Neural cell (in vitro differentiated cells): ENCODE measurements at regions not wholly inside any gene's neighbourhood (a gene's known extent, or its start where the extent isn't known, plus 50 kb on each side); places are given as distances from the start of the nearest gene placed in this dataset.

Experiments
- H2AFZ ChIP-seq: fragments of 200-600, 300-800 bp; sonication (generic), shearing (Covaris generic); 2 replicates; pipeline ENCODE4 v1.6.0; 2014; ENCODE audit warnings: low read depth, mild to moderate bottlenecking, antibody characterized with exemption, low read length, moderate library complexity
- H3F3A ChIP-seq: fragments of 200-600 bp; shearing (Covaris generic); 2 replicates; pipeline ENCODE4 v1.6.1; 2016; ENCODE audit warnings: mild to moderate bottlenecking, moderate library complexity, mixed read lengths, antibody characterized with exemption, low read length; ENCODE audit not compliant: insufficient read depth, poor library complexity, severe bottlenecking
- H3K27ac ChIP-seq: fragments of 200-600, 300-800 bp; sonication (generic), shearing (Covaris generic); 2 replicates; pipeline ENCODE4 v1.5.1; 2014; ENCODE audit warnings: mild to moderate bottlenecking, low read length, moderate library complexity
- H3K27me3 ChIP-seq: fragments of 300-800, 200-600 bp; sonication (generic), shearing (Covaris generic); 2 replicates; pipeline ENCODE4 v1.6.0; 2014; ENCODE audit warnings: mild to moderate bottlenecking, low read depth, low read length, moderate library complexity; ENCODE audit not compliant: insufficient read depth
- H3K36me3 ChIP-seq: fragments of 300-800, 200-600 bp; sonication (generic), shearing (Covaris generic); 2 replicates; pipeline ENCODE4 v1.5.1; 2014; ENCODE audit warnings: mild to moderate bottlenecking, antibody characterized with exemption, low read length, moderate library complexity; ENCODE audit not compliant: insufficient read depth
- H3K4me2 ChIP-seq: fragments of 300-800, 200-600 bp; sonication (generic), shearing (Covaris generic); 2 replicates; pipeline ENCODE4 v1.6.0; 2014; ENCODE audit warnings: mild to moderate bottlenecking, low read length
- H3K4me3 ChIP-seq: fragments of 300-800, 200-600 bp; sonication (generic), shearing (Covaris generic); 2 replicates; pipeline ENCODE4 v1.5.1; 2014; ENCODE audit warnings: mild to moderate bottlenecking, low read length, moderate library complexity
- H3K79me2 ChIP-seq: fragments of 200-600 bp; shearing (Covaris generic); replicated peaks from 2 replicates; pipeline ENCODE4 v1.6.0; 2014; ENCODE audit warnings: mild to moderate bottlenecking, low read length, moderate library complexity; ENCODE audit not compliant: insufficient read depth
- H3K9ac ChIP-seq: fragments of 300-800, 200-600 bp; sonication (generic), shearing (Covaris generic); 2 replicates; pipeline ENCODE4 v1.6.1; 2016; ENCODE audit warnings: mild to moderate bottlenecking, low read length, mixed read lengths
- H3K9me2 ChIP-seq: fragments of 200-600 bp; shearing (Covaris generic); 2 replicates; pipeline ENCODE4 v1.6.1; 2016; ENCODE audit warnings: mild to moderate bottlenecking, low read length, mixed read lengths; ENCODE audit not compliant: insufficient read depth
- H3K9me3 ChIP-seq: fragments of 200-600, 300-800 bp; sonication (generic), shearing (Covaris generic); 2 replicates; pipeline ENCODE4 v1.6.1; 2016; ENCODE audit warnings: mild to moderate bottlenecking, mixed run types, low read length, moderate library complexity, mixed read lengths
- H4K20me1 ChIP-seq: fragments of 200-600 bp; shearing (Covaris generic); 2 replicates; pipeline ENCODE4 v1.6.1; 2016; ENCODE audit warnings: mild to moderate bottlenecking, mixed run types; ENCODE audit not compliant: insufficient read depth
- EP300 ChIP-seq: fragments of 450-650 bp; conservative IDR thresholded peaks from 2 replicates; pipeline ENCODE4 v1.6.1; 2014; ENCODE audit warnings: antibody characterized with exemption, mild to moderate bottlenecking, moderate library complexity; ENCODE audit not compliant: poor library complexity, severe bottlenecking
- EZH2 ChIP-seq: fragments of 200-600, 300-800 bp; shearing (Covaris generic), sonication (generic); IDR thresholded peaks from 2 replicates; pipeline ENCODE4 v1.6.1; 2014; ENCODE audit warnings: antibody characterized with exemption, low read length, borderline replicate concordance, mild to moderate bottlenecking; ENCODE audit not compliant: insufficient read depth, poor library complexity, severe bottlenecking
- MXI1 ChIP-seq: fragments of 450-650 bp; conservative IDR thresholded peaks from 2 replicates; pipeline ENCODE4 v1.6.1; 2014; ENCODE audit warnings: antibody characterized with exemption, mild to moderate bottlenecking; ENCODE audit not compliant: poor library complexity, severe bottlenecking
- POLR2AphosphoS5 ChIP-seq: IDR thresholded peaks from 2 replicates; pipeline ENCODE4 v1.6.1; 2012
- RAD21 ChIP-seq: fragments of 450-650 bp; conservative IDR thresholded peaks from 2 replicates; pipeline ENCODE4 v1.6.1; 2014; ENCODE audit warnings: antibody characterized with exemption, mild to moderate bottlenecking, moderate library complexity
- SMC3 ChIP-seq: fragments of 450-650 bp; conservative IDR thresholded peaks from 2 replicates; pipeline ENCODE4 v1.6.1; 2014; ENCODE audit warnings: antibody characterized with exemption, mild to moderate bottlenecking, moderate library complexity; ENCODE audit not compliant: poor library complexity
- TAF1 ChIP-seq: IDR thresholded peaks from 2 replicates; pipeline ENCODE4 v1.6.1; 2012; ENCODE audit warnings: low read depth
- TF ChIP-seq, protein P1 (sequence below): fragments of 450-650 bp; IDR thresholded peaks from 2 replicates; pipeline ENCODE4 v1.5.1; 2014; ENCODE audit warnings: antibody characterized with exemption, mild to moderate bottlenecking, moderate library complexity; ENCODE audit not compliant: poor library complexity, severe bottlenecking
- TF ChIP-seq, protein P2 (sequence below): IDR thresholded peaks from 2 replicates; pipeline ENCODE4 v1.6.1; 2012; ENCODE audit warnings: borderline replicate concordance

DNA sequence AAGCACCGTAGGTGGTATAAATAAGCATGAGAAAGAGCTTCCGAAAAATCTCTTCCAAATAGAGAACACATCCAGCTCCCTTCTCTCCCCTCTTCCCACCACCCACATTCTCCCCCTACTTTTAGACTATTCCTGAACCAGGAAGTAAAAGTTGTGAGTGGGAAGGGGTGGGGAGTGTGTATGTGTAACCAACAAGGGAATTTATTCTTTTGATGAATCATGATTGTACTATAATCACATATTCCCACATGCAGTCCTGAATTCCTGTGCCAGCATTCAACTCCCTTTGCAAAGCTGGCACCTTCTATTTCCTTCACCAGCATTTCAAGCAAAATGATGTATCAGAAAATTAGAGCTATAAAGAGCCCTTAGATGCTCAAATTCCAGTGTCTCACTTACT lies 230.6 kb upstream of the CHRM2 start:
- TF ChIP-seq TAF1 (no peak), EP300 (no peak), POLR2AphosphoS5 (no peak), SMC3 (no peak), MXI1 (no peak), EZH2 (no peak), RAD21 (no peak)
- TF ChIP-seq, protein P1, sequence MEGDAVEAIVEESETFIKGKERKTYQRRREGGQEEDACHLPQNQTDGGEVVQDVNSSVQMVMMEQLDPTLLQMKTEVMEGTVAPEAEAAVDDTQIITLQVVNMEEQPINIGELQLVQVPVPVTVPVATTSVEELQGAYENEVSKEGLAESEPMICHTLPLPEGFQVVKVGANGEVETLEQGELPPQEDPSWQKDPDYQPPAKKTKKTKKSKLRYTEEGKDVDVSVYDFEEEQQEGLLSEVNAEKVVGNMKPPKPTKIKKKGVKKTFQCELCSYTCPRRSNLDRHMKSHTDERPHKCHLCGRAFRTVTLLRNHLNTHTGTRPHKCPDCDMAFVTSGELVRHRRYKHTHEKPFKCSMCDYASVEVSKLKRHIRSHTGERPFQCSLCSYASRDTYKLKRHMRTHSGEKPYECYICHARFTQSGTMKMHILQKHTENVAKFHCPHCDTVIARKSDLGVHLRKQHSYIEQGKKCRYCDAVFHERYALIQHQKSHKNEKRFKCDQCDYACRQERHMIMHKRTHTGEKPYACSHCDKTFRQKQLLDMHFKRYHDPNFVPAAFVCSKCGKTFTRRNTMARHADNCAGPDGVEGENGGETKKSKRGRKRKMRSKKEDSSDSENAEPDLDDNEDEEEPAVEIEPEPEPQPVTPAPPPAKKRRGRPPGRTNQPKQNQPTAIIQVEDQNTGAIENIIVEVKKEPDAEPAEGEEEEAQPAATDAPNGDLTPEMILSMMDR: no peak
- TF ChIP-seq, protein P2, sequence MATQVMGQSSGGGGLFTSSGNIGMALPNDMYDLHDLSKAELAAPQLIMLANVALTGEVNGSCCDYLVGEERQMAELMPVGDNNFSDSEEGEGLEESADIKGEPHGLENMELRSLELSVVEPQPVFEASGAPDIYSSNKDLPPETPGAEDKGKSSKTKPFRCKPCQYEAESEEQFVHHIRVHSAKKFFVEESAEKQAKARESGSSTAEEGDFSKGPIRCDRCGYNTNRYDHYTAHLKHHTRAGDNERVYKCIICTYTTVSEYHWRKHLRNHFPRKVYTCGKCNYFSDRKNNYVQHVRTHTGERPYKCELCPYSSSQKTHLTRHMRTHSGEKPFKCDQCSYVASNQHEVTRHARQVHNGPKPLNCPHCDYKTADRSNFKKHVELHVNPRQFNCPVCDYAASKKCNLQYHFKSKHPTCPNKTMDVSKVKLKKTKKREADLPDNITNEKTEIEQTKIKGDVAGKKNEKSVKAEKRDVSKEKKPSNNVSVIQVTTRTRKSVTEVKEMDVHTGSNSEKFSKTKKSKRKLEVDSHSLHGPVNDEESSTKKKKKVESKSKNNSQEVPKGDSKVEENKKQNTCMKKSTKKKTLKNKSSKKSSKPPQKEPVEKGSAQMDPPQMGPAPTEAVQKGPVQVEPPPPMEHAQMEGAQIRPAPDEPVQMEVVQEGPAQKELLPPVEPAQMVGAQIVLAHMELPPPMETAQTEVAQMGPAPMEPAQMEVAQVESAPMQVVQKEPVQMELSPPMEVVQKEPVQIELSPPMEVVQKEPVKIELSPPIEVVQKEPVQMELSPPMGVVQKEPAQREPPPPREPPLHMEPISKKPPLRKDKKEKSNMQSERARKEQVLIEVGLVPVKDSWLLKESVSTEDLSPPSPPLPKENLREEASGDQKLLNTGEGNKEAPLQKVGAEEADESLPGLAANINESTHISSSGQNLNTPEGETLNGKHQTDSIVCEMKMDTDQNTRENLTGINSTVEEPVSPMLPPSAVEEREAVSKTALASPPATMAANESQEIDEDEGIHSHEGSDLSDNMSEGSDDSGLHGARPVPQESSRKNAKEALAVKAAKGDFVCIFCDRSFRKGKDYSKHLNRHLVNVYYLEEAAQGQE: no peak
- H3K27ac ChIP-seq: no peak overlapping the region
- H3F3A ChIP-seq: no peaks in the 10 kb centered on the region
- no peaks in the 10 kb centered on the region for H3K79me2 ChIP-seq
- H3K9ac ChIP-seq: no peak overlapping the region
- no peaks in the 10 kb centered on the region for H3K27me3 ChIP-seq
- H3K36me3 ChIP-seq: no peaks in the 10 kb centered on the region
- H3K4me3 ChIP-seq: no peak overlapping the region
- H2AFZ ChIP-seq: no peak overlapping the region
- no peak overlapping the region for H3K4me2 ChIP-seq
- H3K9me3 ChIP-seq: no peaks in the 10 kb centered on the region
- H3K9me2 ChIP-seq: no peaks in the 10 kb centered on the region
- H4K20me1 ChIP-seq: no peaks in the 10 kb centered on the region

DNA sequence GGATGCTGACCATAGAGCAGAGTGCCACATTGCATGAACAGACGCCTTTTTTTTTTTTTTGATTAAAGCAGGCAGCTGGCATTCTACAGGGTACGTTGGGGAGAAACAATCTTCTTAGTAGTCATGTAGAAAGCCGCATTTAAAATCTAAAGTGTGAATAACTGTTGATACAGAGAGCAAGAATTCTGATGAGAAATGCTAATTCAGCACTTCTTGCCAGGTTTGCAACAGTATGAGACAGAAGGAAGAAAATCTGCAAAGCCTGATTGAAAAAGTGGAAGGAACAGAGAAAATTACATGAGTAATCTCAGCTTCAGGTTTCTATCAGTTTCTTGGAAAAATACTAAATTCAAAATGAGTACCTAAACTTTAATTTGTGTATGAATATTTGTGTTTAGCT lies 232.7 kb upstream of the CHRM2 start:
- no peak overlapping the region for H3K4me3 ChIP-seq
- H3K9me2 ChIP-seq: no peaks in the 10 kb centered on the region

More for the DNA sequence above, 232.7 kb upstream of the CHRM2 start:
- Histone ChIP-seq H3K79me2 (no peaks in the 10 kb centered on the region), H3K27me3 (no peaks in the 10 kb centered on the region), H3K36me3 (no peaks in the 10 kb centered on the region), H3F3A (no peaks in the 10 kb centered on the region), H3K9me3 (no peaks in the 10 kb centered on the region), H3K27ac (no peak overlapping the region), H2AFZ (no peak overlapping the region), H3K4me2 (no peak overlapping the region), H4K20me1 (no peaks in the 10 kb centered on the region), H3K9ac (no peak overlapping the region)
- TF ChIP-seq, protein P2: no peak
- TF ChIP-seq EZH2: no peak
- no peak for TF ChIP-seq RAD21
- TF ChIP-seq, protein P1: no peak
- TF ChIP-seq MXI1: no peak
- TF ChIP-seq SMC3: no peak
- TF ChIP-seq EP300: no peak
- no peak for TF ChIP-seq TAF1
